ENCODE measurements at regions not wholly inside any gene's neighbourhood (a gene's known extent, or its start where the extent isn't known, plus 50 kb on each side); places are given as distances from the start of the nearest gene placed in this dataset.

DNA sequence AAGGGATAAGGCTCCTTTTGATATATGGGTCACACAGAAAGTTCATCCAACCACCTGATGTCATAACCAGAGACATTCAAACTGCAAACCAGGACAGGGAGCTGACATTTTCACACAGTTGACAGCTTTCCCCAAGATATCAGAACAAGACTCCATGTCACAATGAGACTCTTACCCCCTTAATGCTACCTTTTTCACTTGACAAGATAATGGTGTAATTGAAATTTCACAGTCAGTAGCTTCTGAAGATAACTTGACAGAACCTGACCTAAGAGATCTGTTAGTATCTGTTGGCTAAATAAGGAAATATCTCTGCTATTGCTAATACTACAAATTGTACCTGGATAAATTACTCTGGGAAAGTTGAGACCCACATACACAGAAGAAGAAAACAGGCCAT, 187.3 kb downstream of the C12orf50 start:
- no peak for DNase-seq (ENCODE audit: low spot score)

DNA sequence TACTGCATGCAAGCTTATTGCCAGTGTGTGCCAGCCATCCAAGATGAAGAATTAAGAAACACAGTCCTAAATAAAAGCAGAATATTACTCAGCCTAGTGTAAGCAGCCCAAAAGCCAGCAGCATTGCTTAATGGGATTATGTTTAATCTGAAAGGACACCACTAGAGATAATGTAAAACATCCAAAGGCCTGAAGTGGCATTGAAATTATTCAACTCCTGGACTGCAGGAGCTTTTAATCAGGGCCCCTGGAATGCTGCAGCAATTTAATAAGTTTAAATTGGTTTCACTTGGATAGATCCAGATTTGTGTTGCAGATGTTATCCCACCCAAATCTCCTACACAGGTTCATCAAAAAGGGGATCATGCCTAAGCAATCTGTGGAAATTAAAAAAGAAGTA, 193.0 kb downstream of the C12orf50 start:
- no peak for DNase-seq (ENCODE audit: low spot score)

- no peak for DNase-seq (ENCODE audit: low spot score)
Observed at GRCh38 chr12:87828382-87828973, 200.7 kb downstream of the C12orf50 start.

GRCh38 chr12:87827638-87828264, 201.4 kb downstream of the C12orf50 start:
- DNase-seq (ENCODE audit: low spot score): no peak

DNA sequence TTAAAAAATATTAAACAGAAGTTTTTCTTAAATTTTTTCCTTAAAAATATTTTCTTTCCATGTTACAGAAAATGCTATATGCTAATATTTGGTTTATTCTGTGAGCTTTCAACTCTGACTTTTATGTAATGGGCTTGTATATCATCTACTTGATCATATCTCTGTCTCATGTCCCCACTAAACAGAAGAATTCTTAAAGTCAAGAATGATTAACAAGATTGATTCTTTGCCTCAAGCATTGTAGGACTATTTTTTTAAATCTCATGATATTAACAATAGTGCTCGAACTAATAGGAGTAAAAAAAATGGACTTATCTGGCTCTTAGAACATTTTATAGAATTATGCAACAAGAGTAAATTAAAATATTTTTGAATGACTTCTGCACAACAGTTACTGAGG, 206.3 kb downstream of the C12orf50 start:
- DNase-seq (ENCODE audit: low spot score): no peak

GRCh38 chr12:87820524-87821202, 208.5 kb downstream of the C12orf50 start:
- no peak for DNase-seq (ENCODE audit: low spot score)

DNA sequence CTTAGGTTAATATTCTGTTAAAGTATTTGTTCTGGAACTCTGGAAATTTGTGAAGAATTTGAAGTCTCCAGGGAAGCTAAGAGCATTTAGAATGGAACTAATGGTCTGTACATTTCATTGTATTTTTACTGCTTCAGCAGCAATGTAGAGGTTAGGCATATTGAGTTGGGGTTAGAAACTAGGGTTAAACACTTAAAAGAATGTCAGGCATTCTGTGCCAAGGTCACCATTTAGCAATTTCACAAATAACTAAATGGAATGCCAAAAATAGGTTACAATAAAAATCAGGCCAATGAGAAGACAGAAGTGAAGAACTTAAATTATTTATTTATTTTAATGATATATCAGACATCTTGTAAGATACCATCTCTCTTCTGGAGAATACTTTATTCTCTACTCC, 210.8 kb downstream of the C12orf50 start:
- no peak for DNase-seq (ENCODE audit: low spot score)

- no peak for DNase-seq (ENCODE audit: low spot score)
Observed at GRCh38 chr12:87815771-87816585, 213.2 kb downstream of the C12orf50 start.

DNA sequence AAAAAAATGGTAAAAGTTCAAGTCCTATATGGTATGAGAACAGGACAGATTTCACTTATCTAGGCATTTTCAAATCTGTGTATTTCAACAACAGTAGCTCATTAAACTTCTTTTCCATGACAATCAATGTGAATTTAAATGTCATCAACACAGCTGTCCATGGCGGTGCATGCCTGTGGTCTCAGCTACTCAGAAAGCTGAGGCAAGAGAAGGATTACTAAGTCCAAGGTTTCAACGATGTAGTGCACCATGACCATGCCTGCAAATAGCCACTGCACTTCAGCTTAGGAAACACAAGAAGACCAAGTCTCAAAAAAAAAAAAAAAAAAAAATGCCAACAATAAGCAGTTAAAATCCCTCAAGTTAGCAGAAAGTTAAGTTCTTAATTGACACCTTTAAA, 214.6 kb downstream of the C12orf50 start:
- no peak for DNase-seq (ENCODE audit: low spot score)

GRCh38 chr12:87813476-87814234, 215.5 kb downstream of the C12orf50 start:
- no peak for DNase-seq (ENCODE audit: low spot score)

GRCh38 chr12:87812681-87813080, 216.5 kb downstream of the C12orf50 start:
- DNase-seq (ENCODE audit: low spot score): no peak

DNA sequence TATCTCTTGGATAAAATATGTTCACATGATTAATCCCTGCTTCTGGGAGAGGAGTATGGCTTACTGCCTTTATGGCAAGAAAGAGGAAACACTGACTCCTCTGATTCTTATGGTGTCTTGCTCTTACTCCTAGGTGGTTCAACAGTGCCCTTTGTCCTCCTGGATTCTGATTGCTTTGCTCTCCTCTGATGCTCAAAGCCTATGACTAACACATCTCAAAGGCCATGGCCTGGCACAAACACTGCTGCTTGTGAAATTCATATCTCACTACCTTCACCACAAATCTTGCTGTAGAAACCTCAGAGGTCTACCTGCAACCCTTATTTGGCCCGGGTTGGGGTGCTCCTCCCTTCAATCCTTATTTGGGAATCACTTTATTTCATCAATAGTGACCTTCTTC, 217.2 kb downstream of the C12orf50 start:
- DNase-seq (ENCODE audit: low spot score): no peak

- DNase-seq (ENCODE audit: low spot score): no peak
Observed at GRCh38 chr12:87809916-87810315, 219.3 kb downstream of the C12orf50 start.

DNA sequence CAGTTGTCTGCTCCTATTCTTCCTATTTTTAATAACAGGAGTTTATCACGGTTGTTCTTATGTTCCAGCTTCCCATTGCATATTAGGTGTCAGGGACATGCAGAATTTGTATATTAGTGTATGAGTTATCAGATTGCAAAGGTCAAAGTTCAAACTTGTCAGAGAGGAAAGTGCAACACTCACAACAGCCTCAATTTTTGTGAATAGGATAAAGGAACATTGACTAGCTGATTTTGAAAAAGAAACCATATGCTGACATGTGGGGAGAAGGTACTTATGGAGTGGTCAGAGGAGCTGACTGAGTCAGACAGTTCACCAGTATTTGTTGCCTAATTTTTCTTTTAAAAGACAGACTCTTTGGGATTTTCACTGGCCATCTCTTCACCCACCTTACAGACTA, 222.1 kb downstream of the C12orf50 start:
- no peak for DNase-seq (ENCODE audit: low spot score)

GRCh38 chr12:87806310-87806709, 222.9 kb downstream of the C12orf50 start:
- DNase-seq (ENCODE audit: low spot score): no peak

- DNase-seq (ENCODE audit: low spot score): no peak
Observed at GRCh38 chr12:87804386-87804785, 224.8 kb downstream of the C12orf50 start.

DNA sequence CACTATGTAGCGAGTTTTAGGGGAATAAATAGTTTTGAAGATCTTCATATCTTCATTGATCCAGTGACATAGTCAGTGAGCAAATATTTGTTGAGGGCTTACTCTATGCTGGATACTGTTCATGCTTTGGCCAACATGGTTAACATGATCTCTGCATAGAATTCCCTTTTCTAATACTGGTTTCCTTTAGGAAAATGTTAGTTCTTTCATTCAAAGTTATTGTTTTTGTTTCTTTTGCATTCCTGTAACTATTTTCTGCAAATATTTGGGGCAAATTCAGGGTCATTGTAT, 226.5 kb downstream of the C12orf50 start:
- DNase-seq (ENCODE audit: low spot score): no peak

DNA sequence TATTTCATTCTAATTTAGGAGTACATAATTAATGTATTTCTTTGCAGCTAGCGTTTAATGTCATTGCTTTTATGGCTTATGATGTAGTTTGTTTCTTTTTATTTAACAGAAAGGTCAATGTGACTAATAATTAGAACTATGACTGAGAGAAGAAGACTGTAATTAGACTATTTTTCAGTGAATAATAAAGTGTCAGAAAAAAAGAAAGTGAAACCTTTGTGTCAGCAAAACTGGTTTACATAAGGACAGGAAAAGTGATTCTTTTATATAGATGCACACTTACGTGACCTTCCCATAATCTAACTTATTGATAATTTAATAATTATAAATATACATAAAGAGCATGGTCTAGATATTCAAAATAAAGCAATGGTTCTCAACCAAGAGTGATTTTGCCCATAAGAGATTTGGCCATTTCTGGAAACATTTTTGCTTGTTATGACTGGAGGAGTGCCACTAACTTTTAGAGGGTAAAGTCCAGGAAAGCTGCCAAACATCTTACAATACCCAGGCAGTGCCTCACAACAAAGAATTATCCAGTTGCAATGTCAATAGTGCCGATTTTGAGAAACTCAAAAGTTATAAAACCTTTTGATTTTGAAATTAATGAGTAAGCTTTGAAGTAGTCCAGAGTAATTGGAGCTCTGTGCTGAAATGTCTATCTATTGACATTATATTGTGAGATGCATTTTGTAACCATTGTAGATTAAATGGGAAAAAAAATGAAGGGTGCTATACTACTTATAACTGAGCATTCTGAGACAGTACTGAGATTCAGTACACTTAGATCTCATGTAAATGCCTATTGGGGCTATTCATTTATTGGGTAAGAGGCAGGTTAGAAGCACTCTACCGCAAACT, 227.1 kb downstream of the C12orf50 start:
- DNase-seq (ENCODE audit: low spot score): no peak

DNA sequence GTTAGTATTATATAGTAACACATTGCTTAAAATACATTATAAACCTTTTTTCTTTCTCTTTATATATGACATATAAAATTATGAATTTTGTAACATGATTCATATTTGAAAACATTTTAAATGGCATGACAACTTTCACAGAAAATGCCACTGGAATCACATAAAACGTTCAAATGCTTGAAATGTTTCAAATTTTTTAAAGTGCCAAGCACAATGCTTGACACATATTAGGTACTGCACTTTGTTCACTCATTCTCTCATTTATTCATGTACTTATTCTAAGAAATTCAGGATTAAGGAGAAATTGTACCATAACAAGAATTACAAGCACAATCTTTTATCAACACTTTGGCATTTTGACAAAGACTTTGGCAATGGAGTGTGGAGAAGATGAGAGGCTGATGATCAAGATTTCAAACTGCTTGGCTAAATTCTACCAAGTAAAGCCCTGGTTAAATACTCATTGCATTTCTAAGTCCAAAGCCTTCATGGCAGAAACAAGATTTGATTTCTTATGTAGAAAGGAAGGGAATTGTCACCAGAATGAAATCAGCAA, 232.2 kb downstream of the C12orf50 start:
- no peak for DNase-seq (ENCODE audit: low spot score)

GRCh38 chr12:87795555-87795954, 233.6 kb downstream of the C12orf50 start:
- DNase-seq (ENCODE audit: low spot score): no peak

DNA sequence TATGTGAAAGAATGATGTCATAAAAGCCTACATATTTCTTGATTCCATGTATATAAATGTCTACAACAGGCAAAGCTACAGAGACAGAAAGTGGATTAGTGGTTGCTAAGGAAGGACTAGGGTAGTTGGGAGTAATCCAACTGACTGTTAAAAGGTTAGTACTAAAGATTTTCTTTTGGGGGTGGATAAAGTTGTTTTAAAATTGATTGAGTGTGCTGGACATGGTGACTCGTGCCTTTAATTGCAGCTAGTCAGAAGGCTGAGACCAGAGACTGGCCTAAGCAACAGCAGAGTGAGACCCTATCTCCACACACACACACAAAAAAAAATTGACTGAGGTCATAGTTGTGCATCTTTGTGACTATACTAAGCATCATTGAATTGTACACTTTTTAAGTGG, 234.3 kb downstream of the C12orf50 start:
- no peak for DNase-seq (ENCODE audit: low spot score)

Data from NAMALWA (cell line).